ENCODE measurements at regions not wholly inside any gene's neighbourhood (a gene's known extent, or its start where the extent isn't known, plus 50 kb on each side); places are given as distances from the start of the nearest gene placed in this dataset.
A peak's percentile ranks its signal among the peaks of the same experiment; 100 is the strongest.

DNA sequence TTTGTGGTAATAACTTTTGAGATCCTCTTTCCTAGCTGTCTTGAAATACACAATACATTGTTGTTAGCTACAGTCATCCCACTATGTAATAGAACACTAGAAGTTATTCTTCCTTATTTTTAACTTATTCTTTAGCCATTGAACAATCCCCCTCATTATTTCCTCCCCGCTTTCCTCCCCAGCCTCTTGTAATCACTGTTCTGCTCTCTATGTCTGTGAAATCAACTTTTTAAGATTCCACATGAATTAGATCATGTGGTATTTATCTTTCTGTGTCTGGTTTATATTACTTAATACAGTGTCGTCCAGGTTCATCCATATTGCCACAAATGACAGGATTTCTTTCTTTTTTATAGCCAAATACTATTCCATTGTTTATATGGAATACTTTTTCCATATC is 72.9 kb downstream of the SLC10A2 start:
- no peak for DNase-seq (ENCODE audit: low spot score)

GRCh38 chr13:102984210-102984609 is 82.0 kb downstream of the SLC10A2 start:
- DNase-seq (ENCODE audit: low spot score): no peak

DNA sequence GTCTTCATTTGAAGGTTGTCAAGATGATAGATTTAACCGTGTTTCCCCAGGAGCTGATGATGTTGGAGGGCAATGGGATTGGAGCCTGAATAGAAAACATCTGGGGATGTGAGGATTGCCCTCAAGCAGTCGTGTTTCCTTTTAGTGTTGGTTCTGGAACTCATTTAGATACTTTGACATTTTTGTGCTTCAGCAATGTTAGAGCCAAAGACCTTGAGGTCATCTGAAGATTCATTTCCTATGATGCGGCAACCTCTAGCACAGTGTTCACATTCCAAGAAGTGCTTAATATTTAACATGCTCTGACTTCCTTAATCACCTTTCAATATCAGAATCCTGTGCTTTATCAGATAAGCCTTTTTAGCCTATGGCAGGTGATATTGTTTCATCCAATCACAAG is 82.7 kb downstream of the SLC10A2 start:
- DNase-seq (ENCODE audit: low spot score): no peak

- no peak for DNase-seq (ENCODE audit: low spot score)
Observed at GRCh38 chr13:102980331-102980982, 85.8 kb downstream of the SLC10A2 start.

DNA sequence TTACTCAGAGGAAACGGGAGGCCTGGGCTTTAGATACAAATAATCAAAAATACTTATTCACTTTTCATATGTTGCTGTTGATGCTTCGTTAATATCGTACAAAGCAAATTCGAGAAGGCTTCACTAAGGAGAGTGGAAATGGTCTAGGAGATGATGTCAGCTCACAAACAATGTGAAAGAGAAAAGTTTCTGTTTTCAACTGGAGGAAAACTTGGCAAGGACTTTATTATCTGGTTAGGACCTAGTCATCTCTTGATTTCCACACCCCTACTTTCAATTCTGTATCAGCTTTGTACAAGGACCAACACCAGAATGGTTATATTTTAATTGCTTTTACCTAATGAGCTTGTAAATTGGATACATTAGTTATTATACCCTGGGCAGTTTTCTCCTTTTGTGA is 88.0 kb downstream of the SLC10A2 start:
- peak; percentile 14 for DNase-seq (ENCODE audit: low spot score)

DNA sequence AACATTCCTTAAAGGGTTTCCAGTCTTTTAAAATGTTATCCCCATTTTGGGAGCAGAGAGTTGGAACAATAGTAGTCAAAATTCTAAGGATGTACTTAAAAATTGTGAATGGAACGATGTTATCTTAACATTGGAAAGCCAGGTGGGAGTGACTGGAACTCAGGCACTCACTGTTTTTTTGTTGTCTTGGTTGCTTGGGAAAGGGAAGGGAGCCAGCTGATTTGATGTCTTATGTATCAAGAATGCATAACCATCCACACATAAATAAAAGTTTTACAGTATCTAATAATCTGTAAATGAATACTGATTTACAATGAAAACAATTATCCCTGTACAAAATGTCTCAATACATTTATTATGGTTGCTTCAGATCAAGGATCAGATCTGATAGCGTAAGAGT is 88.7 kb downstream of the SLC10A2 start:
- DNase-seq (ENCODE audit: low spot score): no peak

DNA sequence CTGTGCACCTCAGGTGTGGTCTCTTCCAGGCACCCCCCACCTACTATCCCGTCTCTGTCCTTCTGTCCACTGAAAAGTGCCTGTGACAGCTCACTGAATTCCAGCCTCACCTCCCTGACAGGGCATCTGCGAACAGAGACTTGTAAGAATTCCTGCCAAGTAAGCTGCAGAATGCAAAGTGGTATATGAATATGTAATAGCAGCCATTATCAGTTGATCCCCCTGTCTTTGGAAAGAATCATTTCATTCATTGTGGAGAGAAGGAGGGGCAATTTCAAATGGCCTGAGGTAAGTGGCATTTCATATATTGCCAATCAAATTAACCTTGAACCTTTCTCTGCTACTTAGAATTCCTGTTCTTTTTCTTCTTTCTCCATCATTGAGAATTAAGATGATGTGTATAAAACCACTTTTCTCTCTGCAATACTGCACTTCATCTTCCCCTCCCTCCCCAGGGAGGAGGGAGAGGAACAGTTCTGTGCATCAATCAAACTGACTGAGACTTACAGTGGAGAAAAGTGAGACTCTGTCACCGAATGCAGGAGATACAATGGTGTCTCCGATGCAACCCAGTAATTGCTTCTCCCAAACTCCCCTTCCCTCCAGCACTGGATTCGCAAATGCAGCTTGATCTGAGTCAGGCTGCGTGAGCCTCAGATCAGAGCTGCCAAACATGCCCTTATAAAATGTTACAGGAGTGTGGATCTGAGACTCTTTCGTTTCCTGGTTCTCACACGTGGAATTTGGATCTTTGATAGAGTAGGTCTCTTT is 91.7 kb downstream of the SLC10A2 start:
- no peak for DNase-seq (ENCODE audit: low spot score)

- DNase-seq (ENCODE audit: low spot score): no peak
Observed at GRCh38 chr13:102972191-102972590, 94.0 kb downstream of the SLC10A2 start.

DNA sequence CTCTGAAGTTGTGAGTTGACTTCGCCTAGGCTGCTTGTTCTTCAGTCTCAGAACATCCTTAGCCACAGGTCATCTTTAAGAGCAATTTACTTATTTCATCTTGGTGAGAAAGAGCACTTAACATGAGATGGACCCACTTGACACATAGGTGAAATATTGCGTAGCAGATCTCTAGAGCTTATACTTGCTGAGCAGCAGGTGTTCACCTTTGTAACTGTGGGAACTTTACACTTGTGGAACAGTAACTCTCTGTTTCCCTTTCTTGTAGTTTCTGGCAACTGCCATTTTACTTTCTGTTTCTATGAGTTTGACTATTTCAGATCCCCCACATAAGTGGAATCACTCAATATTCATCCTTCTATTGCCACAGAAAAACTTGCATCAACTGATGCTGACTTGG is 95.7 kb downstream of the SLC10A2 start:
- DNase-seq (ENCODE audit: low spot score): no peak

DNA sequence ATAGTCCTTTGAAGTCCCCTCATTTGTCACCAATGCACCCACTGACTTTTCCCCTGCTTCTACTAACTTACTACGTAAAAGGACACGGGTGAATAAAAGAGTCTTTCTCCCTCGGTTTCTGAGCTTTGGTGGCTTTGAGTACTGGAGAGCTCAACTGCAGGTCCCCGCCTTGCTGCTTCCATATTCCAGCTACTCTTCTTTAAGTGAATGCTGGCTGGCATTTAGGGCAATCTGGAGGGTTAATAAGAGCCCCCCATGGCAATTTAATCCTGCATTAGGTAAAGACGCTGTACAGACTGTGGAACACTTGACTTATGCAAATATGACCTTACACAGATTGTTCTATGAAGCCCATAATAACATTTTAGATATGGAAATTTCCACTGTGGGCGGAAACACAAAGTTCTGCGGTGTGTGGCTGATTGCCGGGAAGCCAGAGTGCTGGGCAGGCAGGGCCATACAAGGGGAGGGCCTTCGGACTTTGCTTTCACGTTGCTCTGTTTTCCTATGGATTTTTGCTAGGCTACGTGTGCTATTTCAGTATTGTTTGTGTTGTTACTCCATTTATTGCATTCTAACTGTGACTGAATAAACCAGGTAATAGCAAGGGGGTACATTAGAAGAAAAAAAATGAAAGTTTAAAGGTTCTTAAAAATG is 97.5 kb downstream of the SLC10A2 start:
- no peak for DNase-seq (ENCODE audit: low spot score)

DNA sequence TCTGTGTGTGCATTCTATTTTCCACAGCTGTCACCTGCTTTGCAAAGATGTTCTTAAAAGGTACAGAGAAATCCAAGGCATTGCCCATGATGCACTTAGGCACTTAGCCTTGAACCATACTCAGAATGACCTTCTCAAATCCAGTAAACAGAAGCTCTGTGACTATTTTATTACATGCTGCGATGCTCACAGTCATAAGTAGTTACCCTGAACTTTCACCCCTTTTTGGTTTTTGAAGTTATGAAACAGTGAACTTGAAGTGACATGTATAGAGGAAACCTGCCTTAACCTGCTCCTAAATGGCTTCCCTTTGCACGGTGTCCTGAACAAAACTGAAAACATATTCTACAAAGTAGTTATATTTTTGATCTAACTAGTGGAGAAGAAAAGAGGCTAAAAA is 100.4 kb downstream of the SLC10A2 start:
- no peak for DNase-seq (ENCODE audit: low spot score)

DNA sequence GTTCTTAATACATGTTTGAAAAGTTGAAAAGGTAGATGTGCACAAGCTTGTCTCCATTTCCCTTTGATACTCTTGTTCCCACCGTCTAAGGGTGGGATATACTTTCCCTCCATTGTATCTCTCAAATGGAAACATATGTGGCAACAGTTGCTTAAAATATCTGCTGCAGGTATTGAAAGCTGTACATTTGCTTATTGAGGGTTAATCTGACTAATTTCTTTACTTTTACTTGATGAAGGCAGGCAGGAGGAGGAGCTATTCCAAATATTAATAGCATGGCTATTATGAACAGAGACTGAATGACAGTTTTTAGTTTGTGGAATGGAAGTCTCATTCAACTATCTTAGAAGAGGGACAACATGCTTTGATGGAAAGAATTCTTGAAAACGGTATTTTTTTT is 103.8 kb downstream of the SLC10A2 start:
- DNase-seq (ENCODE audit: low spot score): no peak

DNA sequence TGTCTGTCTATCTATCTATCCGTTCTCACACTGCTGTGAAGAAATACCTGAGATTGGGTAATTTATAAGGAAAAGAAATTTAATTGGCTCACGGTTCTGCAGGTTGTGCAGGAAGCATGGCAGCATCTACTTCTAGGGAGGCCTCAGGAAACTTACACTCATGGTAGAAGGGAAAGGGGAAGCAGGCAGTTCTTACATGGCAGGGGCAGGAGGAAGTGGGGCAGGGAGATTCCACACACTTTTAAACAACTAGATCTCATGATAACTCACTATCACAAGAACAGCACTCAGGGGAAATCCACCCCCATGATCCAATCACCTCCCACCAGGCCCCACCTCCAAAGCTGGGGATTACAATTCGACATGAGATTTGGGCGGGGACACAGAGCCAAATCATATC is 105.3 kb downstream of the SLC10A2 start:
- DNase-seq (ENCODE audit: low spot score): no peak

GRCh38 chr13:102956449-102956848 is 109.8 kb downstream of the SLC10A2 start:
- no peak for DNase-seq (ENCODE audit: low spot score)

GRCh38 chr13:102954350-102954749 is 108.5 kb downstream of the ERCC5 start:
- DNase-seq (ENCODE audit: low spot score): no peak

DNA sequence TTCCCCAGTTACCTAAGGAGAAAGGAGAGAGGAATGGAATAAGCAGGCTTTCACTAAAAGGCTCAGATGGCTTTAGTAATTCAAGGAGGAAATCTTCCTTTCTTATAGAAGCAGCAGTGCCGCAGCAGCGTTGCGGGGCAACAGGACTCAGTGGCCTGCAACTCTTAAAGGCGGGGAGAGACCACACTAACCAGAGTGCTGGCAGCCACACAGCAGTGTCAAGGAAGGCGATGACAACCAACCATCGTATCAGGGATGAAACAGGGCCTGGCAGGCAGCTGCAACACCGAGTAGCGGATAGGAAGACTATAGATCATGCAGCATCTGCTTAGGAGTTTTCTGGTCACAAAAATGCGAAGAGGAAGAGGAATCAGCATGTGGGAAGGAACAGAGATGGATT is 106.0 kb downstream of the ERCC5 start:
- no peak for DNase-seq (ENCODE audit: low spot score)

DNA sequence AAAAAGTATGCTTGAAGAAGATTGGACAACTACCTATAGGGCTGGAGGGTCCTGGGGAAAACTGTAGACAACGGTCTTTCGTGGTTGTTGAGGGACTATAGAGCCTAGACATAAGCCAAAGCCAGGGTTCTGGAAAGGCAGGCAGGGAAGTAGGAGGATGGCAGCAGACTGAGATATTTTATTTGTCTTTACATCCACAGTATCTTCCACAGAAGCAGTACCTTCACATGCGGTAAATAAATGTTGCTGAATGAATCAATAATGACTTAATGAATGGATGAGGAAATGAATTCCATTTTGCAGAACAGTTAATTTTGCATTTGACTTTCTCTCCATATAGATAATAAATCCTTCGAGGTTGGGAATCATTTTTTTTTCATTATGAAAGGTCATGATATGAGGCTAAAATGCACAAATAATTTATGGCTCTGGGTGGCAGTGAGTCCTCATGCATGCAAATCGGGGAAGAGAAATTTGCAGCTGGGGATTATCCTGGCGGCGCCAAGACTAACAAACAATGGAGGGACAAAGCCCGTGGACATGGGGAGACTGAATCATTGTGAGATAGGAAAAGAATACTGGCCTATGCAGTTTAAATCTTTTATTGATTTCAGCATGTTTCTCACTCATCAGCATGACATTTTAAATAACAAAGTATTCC is 102.0 kb downstream of the ERCC5 start:
- DNase-seq (ENCODE audit: low spot score): no peak

DNA sequence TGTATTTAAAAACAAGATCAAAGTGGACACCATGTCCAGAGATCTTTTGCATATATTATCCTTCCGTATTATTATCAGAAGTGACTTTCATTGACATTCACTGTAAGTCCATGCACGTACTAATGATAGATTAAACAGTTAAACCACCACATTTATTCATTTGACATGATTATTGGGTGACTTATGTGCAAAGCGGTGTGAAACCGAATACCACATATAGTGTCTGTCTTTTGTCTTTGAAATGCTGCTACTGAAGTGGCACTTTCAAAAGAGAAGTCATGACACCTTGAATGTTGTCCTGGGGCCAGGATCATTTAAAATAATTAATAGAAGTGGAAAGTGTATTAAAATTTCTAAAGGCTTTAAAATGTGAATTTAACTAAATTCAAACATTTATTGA is 100.1 kb downstream of the ERCC5 start:
- no peak for DNase-seq (ENCODE audit: low spot score)

GRCh38 chr13:102945324-102945815 is 99.5 kb downstream of the ERCC5 start:
- no peak for DNase-seq (ENCODE audit: low spot score)

DNA sequence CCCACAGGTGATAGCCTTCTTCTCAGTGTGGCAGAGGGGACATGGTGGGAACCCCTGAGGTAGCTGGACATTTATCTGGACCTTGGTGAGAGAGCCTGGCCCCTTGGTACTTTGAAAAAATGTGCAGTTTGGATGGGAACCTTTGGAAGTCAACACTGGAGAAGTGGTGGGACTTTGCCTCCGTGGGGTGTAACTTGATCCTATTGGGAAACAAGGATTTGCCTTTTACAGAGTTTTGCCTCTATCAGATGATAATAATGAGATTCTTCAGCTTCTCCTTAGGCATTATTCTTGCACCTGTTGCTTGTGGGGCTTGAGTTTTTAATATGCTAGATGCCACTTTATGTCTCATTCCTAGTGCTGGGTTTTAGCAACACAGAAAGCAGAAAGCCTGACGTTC is 99.0 kb downstream of the ERCC5 start:
- DNase-seq (ENCODE audit: low spot score): no peak

GRCh38 chr13:102940770-102941169 is 94.9 kb downstream of the ERCC5 start:
- DNase-seq (ENCODE audit: low spot score): no peak

DNA sequence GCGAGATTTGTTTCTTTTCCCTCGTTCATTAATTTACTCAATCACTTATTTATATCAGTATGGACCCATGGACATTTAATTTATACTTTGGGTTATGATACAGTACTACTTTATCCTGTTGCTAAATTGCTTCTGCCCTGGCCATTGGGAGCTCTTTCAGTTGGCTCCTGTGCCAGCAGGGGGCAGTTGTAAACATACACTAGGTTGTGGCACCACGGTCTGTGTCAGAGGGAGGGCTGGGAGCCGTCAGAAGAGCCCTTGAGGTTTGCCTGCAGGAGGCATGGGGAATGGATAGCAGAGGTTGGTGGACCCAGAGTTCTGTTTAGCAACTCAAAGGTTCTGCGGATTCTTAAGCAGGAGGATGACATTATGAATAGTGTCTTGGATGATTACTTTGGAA is 94.3 kb downstream of the ERCC5 start:
- no peak for DNase-seq (ENCODE audit: low spot score)

DNA sequence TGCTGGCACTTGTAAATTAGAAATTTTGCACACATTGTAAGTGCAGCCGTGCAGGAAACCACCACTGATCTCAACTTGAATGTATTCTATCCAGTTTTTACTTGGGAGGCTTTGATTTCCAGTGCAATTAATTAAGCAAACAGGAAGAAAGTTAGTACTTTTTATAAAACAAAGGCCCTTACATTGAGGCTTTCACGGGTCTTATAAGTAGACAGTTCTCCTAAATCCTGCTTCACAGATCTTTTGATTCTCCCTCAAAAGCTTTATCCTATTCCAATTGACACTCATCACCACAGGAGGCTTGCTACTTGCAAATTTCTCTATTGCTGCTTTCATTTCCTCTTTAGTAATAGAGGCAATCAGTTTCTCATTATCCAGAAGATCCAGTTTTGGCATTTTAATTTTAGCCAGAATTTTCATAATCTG is 90.1 kb downstream of the ERCC5 start:
- no peak for DNase-seq (ENCODE audit: low spot score)

Measured in GM03348 (cell line).